Neural progenitor cell (in vitro differentiated cells): ENCODE measurements at regions not wholly inside any gene's neighbourhood (a gene's known extent, or its start where the extent isn't known, plus 50 kb on each side); places are given as distances from the start of the nearest gene placed in this dataset.

Source experiments
- DNase-seq: peaks from one replicate; pipeline ENCODE4 v3.0.0-alpha.2; 2016; ENCODE audit warnings: low spot score
- H2AFZ ChIP-seq: fragments of 200-600 bp; sonication (generic); replicated peaks from 2 replicates; pipeline ENCODE4 v1.6.1; 2016; ENCODE audit warnings: antibody characterized with exemption
- H3F3A ChIP-seq: fragments of 200-600 bp; sonication (generic); 2 replicates; pipeline ENCODE4 v1.6.1; 2016; ENCODE audit warnings: antibody characterized with exemption, low read depth
- H3K27ac ChIP-seq: fragments of 200-600 bp; sonication (generic); 2 replicates; pipeline ENCODE4 v1.5.1; 2016; ENCODE audit warnings: mild to moderate bottlenecking
- H3K27me3 ChIP-seq: fragments of 200-600 bp; sonication (generic); 2 replicates; pipeline ENCODE4 v1.6.1; 2016; ENCODE audit warnings: mild to moderate bottlenecking, moderate library complexity
- H3K36me3 ChIP-seq: fragments of 200-600 bp; sonication (generic); 2 replicates; pipeline ENCODE4 v1.5.1; 2016
- H3K4me1 ChIP-seq: fragments of 200-600 bp; sonication (generic); 2 replicates; pipeline ENCODE4 v1.6.1; 2016; ENCODE audit warnings: mixed run types
- H3K4me2 ChIP-seq: fragments of 200-600 bp; sonication (generic); 2 replicates; pipeline ENCODE4 v1.6.1; 2016
- H3K4me3 ChIP-seq: fragments of 200-600 bp; sonication (generic); 2 replicates; pipeline ENCODE4 v1.5.1; 2016
- H3K79me2 ChIP-seq: fragments of 200-600 bp; sonication (generic); 2 replicates; pipeline ENCODE4 v1.6.1; 2016; ENCODE audit warnings: low read depth
- H3K9ac ChIP-seq: fragments of 200-600 bp; sonication (generic); 2 replicates; pipeline ENCODE4 v1.6.1; 2016
- H3K9me3 ChIP-seq: fragments of 200-600 bp; sonication (generic); 2 replicates; pipeline ENCODE4 v1.5.1; 2016; ENCODE audit warnings: low read depth
- H4K20me1 ChIP-seq: fragments of 200-600 bp; sonication (generic); 2 replicates; pipeline ENCODE4 v1.6.1; 2016; ENCODE audit warnings: low read depth
- H3K27ac Mint-ChIP-seq: 3 replicates; pipeline ENCODE4 v1.8.0; 2021; ENCODE audit warnings: mixed read lengths
- H3K27me3 Mint-ChIP-seq: 2 replicates; pipeline ENCODE4 v1.8.0; 2022; ENCODE audit warnings: low read depth, mild to moderate bottlenecking, inconsistent platforms, moderate library complexity, mixed read lengths; ENCODE audit not compliant: insufficient read depth
- H3K36me3 Mint-ChIP-seq: 3 replicates; pipeline ENCODE4 v1.8.0; 2021; ENCODE audit warnings: mixed read lengths
- H3K4me1 Mint-ChIP-seq: 3 replicates; pipeline ENCODE4 v1.8.0; 2021; ENCODE audit warnings: mixed read lengths
- H3K4me3 Mint-ChIP-seq: 3 replicates; pipeline ENCODE4 v1.8.0; 2021; ENCODE audit warnings: mild to moderate bottlenecking, moderate library complexity, mixed read lengths
- H3K9me3 Mint-ChIP-seq: 3 replicates; pipeline ENCODE4 v1.8.0; 2020; ENCODE audit warnings: mixed read lengths
- EZH2 ChIP-seq: fragments of 200-600 bp; sonication (generic); IDR thresholded peaks from 2 replicates; pipeline ENCODE4 v1.6.1; 2017; ENCODE audit warnings: antibody characterized with exemption, mild to moderate bottlenecking, moderate library complexity
- EZH2phosphoT487 ChIP-seq: fragments of 200-600 bp; sonication (generic); IDR thresholded peaks from 2 replicates; pipeline ENCODE4 v1.6.1; 2017; ENCODE audit warnings: antibody characterized with exemption
- TF ChIP-seq, protein P1 (sequence below): fragments of 200-600 bp; sonication (generic); IDR thresholded peaks from 2 replicates; pipeline ENCODE4 v1.5.1; 2017; ENCODE audit warnings: antibody characterized with exemption, mild to moderate bottlenecking

DNA sequence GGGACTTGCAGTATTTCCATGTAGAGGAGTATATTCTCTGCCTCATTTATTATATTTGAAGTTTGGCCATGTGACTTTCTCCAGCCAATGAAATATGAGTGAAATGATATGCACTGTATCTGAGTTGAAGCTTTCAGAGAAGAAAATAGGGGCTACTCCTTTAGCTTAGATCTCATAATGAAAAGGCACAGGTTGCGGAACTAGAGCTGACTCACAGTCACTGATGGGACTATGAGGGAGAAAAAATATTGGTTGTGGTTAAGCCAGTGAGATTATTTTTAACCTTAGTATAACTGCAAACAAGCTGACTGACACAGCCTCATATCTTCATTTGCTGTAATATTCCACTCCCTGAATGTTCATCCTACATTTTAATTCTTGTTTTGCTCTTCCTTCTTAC is 1104.3 kb downstream of the RPA4 start:
- Mint-ChIP-seq H3K9me3 (peaks cover 10% of the 10 kb centered on the region), H3K36me3 (peaks cover 2% of the 10 kb centered on the region), H3K27ac (no peak overlapping the region), H3K4me3 (no peak overlapping the region), H3K27me3 (no peaks in the 10 kb centered on the region), H3K4me1 (peaks cover 14% of the 10 kb centered on the region)
- TF ChIP-seq EZH2 (no peak), EZH2phosphoT487 (no peak)
- TF ChIP-seq, protein P1, sequence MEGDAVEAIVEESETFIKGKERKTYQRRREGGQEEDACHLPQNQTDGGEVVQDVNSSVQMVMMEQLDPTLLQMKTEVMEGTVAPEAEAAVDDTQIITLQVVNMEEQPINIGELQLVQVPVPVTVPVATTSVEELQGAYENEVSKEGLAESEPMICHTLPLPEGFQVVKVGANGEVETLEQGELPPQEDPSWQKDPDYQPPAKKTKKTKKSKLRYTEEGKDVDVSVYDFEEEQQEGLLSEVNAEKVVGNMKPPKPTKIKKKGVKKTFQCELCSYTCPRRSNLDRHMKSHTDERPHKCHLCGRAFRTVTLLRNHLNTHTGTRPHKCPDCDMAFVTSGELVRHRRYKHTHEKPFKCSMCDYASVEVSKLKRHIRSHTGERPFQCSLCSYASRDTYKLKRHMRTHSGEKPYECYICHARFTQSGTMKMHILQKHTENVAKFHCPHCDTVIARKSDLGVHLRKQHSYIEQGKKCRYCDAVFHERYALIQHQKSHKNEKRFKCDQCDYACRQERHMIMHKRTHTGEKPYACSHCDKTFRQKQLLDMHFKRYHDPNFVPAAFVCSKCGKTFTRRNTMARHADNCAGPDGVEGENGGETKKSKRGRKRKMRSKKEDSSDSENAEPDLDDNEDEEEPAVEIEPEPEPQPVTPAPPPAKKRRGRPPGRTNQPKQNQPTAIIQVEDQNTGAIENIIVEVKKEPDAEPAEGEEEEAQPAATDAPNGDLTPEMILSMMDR: no peak
- H3F3A ChIP-seq: no peaks in the 10 kb centered on the region
- peaks cover 12% of the 10 kb centered on the region for H3K4me1 ChIP-seq
- no peak overlapping the region for H3K27ac ChIP-seq
- no peaks in the 10 kb centered on the region for H3K79me2 ChIP-seq
- H2AFZ ChIP-seq: no peak overlapping the region
- H3K9ac ChIP-seq: no peak overlapping the region
- no peak for DNase-seq
- no peaks in the 10 kb centered on the region for H4K20me1 ChIP-seq
- H3K36me3 ChIP-seq: no peaks in the 10 kb centered on the region
- no peak overlapping the region for H3K4me2 ChIP-seq
- no peak overlapping the region for H3K4me3 ChIP-seq
- H3K9me3 ChIP-seq: no peaks in the 10 kb centered on the region
- no peaks in the 10 kb centered on the region for H3K27me3 ChIP-seq

DNA sequence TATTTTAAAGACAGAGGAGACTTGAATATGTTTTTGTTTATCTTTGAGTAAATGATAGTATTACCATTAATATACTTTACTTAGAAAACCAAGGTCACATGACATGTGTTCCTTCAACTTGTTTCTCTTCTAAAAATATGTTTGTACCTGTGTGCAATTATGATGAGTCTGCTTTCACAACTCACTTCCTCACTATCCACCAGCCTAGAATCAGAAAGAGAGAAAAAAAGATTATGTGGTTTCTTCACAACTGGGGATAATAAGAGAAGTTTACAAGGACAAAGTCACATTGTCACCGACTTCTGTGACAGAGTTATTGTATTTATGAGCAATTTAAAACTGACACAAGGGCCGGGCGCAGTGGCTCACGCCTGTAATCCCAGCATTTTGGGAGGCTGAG is 1112.1 kb downstream of the RPA4 start:
- H3K9ac ChIP-seq: no peak overlapping the region
- H3K9me3 ChIP-seq: no peaks in the 10 kb centered on the region
- no peak for DNase-seq
- no peaks in the 10 kb centered on the region for H3K27me3 ChIP-seq
- H3K4me1 ChIP-seq: peaks cover 8% of the 10 kb centered on the region
- no peaks in the 10 kb centered on the region for H3K4me1 Mint-ChIP-seq
- H2AFZ ChIP-seq: no peak overlapping the region
- H3K79me2 ChIP-seq: no peaks in the 10 kb centered on the region
- H3K27ac Mint-ChIP-seq: no peak overlapping the region
- no peaks in the 10 kb centered on the region for H3F3A ChIP-seq
- no peak overlapping the region for H3K4me3 ChIP-seq
- peaks cover 2% of the 10 kb centered on the region for H3K36me3 Mint-ChIP-seq
- H3K36me3 ChIP-seq: no peaks in the 10 kb centered on the region
- peaks cover 2% of the 10 kb centered on the region for H3K27me3 Mint-ChIP-seq
- no peak overlapping the region for H3K4me3 Mint-ChIP-seq
- TF ChIP-seq EZH2phosphoT487: no peak
- no peak for TF ChIP-seq EZH2
- TF ChIP-seq, protein P1: no peak
- H3K27ac ChIP-seq: no peak overlapping the region
- no peaks in the 10 kb centered on the region for H4K20me1 ChIP-seq
- H3K9me3 Mint-ChIP-seq: peaks cover 30% of the 10 kb centered on the region
- no peak overlapping the region for H3K4me2 ChIP-seq

DNA sequence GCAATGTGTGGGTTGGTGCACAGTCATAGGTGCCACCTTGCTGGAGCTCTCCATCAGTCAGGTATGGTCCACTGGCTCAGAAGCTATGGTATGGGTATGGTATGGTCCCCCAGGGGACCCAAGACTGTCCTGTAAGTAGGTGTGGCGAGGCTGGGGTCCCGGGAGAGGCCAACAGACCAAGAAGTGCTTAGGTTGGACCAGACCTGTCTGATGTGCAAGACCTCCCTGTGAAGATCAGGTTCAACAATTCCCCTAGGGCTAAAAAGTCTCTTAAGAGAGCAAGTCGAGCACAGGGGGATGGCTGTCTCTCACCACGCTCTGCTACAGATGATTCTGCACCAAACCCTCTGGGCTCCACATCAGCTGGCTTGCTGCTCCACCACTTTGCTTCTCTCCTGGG is 1145.0 kb downstream of the RPA4 start:
- Histone ChIP-seq H3K36me3 (no peaks in the 10 kb centered on the region), H3K4me3 (no peak overlapping the region), H3K4me2 (no peak overlapping the region), H3K9me3 (no peaks in the 10 kb centered on the region), H3K9ac (no peak overlapping the region), H4K20me1 (no peaks in the 10 kb centered on the region), H2AFZ (no peak overlapping the region), H3K79me2 (no peaks in the 10 kb centered on the region), H3K27ac (no peak overlapping the region), H3K4me1 (no peaks in the 10 kb centered on the region), H3K27me3 (no peaks in the 10 kb centered on the region), H3F3A (no peaks in the 10 kb centered on the region)
- no peak overlapping the region for H3K4me3 Mint-ChIP-seq
- no peak overlapping the region for H3K27ac Mint-ChIP-seq
- no peak for DNase-seq
- H3K4me1 Mint-ChIP-seq: no peaks in the 10 kb centered on the region
- H3K36me3 Mint-ChIP-seq: peaks cover 3% of the 10 kb centered on the region
- peaks cover 42% of the 10 kb centered on the region for H3K9me3 Mint-ChIP-seq
- TF ChIP-seq EZH2phosphoT487 (no peak), EZH2 (no peak)
- TF ChIP-seq, protein P1: no peak
- H3K27me3 Mint-ChIP-seq: peaks cover 3% of the 10 kb centered on the region
